Progenitor cell of endocrine pancreas (in vitro differentiated cells): ENCODE measurements at regions not wholly inside any gene's neighbourhood (a gene's known extent, or its start where the extent isn't known, plus 50 kb on each side); places are given as distances from the start of the nearest gene placed in this dataset.

Source experiments
- DNase-seq: peaks from one replicate; pipeline ENCODE4 v3.0.0; 2021; ENCODE audit warnings: low spot score; ENCODE audit not compliant: unreplicated experiment
- H3K27ac Mint-ChIP-seq: 2 replicates; pipeline ENCODE4 v1.8.0; 2021; ENCODE audit warnings: mild to moderate bottlenecking, moderate library complexity, mixed read lengths
- H3K27me3 Mint-ChIP-seq: 2 replicates; pipeline ENCODE4 v1.8.0; 2021; ENCODE audit warnings: mixed read lengths
- H3K36me3 Mint-ChIP-seq: 2 replicates; pipeline ENCODE4 v1.8.0; 2022; ENCODE audit warnings: mixed read lengths; ENCODE audit not compliant: insufficient read depth
- H3K4me1 Mint-ChIP-seq: 2 replicates; pipeline ENCODE4 v1.8.0; 2021; ENCODE audit warnings: low read depth, mixed read lengths
- H3K4me3 Mint-ChIP-seq: 2 replicates; pipeline ENCODE4 v1.8.0; 2021; ENCODE audit warnings: low read depth, mild to moderate bottlenecking, moderate library complexity, mixed read lengths
- H3K9me3 Mint-ChIP-seq: 2 replicates; pipeline ENCODE4 v1.8.0; 2021; ENCODE audit warnings: low read depth, mixed read lengths
- TF ChIP-seq, protein P1 (sequence below): fragments of 200-600 bp; sonication (generic); IDR thresholded peaks from one replicate; pipeline ENCODE4 v1.5.0; 2021; ENCODE audit warnings: antibody characterized with exemption, mild to moderate bottlenecking; ENCODE audit not compliant: unreplicated experiment

DNA sequence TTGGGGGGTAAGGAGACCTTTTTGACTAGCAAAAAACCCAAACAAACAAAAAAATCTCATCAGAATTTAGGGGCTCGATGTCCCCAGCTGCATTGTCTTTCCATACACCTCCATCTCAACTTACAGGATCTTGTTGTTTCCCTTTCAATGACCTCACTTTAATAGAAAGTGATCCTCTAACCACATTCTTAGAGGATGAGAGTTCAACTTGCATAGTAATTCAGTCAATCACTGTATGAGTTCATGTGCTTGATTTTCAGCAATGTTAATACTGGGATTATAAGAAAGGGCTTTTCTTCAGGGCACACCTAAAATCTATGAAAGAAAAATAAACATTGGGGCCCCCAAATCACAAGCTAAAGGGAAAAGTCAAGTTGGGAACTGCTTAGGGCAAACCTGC is 1512.0 kb downstream of the SLITRK1 start:
- Mint-ChIP-seq H3K27me3 (no peaks in the 10 kb centered on the region), H3K4me1 (no peaks in the 10 kb centered on the region)

DNA sequence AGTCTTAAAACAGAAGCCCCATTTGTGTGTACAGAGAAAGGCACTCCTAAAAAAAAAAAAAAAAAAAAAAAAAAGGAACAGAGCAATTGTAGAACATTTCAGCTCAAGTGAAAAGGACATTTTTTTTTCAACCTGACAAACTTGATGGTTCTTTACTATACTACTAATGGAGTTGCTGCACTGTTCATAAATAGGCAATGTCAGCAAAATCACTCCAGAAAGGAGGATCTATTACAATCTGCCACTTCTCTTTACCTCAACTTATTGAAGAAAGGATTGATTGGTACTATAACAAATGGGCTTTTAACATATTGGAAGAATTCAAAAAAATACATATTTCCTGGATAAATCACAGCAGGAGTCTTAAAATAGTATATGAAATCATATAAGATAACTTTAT is 1517.7 kb downstream of the SLITRK1 start:
- Mint-ChIP-seq H3K4me1 (peaks cover 2% of the 10 kb centered on the region), H3K27ac (no peak overlapping the region), H3K27me3 (no peaks in the 10 kb centered on the region), H3K4me3 (no peak overlapping the region), H3K9me3 (peaks cover 3% of the 10 kb centered on the region), H3K36me3 (no peaks in the 10 kb centered on the region)
- no peak for DNase-seq
- TF ChIP-seq, protein P1, sequence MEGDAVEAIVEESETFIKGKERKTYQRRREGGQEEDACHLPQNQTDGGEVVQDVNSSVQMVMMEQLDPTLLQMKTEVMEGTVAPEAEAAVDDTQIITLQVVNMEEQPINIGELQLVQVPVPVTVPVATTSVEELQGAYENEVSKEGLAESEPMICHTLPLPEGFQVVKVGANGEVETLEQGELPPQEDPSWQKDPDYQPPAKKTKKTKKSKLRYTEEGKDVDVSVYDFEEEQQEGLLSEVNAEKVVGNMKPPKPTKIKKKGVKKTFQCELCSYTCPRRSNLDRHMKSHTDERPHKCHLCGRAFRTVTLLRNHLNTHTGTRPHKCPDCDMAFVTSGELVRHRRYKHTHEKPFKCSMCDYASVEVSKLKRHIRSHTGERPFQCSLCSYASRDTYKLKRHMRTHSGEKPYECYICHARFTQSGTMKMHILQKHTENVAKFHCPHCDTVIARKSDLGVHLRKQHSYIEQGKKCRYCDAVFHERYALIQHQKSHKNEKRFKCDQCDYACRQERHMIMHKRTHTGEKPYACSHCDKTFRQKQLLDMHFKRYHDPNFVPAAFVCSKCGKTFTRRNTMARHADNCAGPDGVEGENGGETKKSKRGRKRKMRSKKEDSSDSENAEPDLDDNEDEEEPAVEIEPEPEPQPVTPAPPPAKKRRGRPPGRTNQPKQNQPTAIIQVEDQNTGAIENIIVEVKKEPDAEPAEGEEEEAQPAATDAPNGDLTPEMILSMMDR, result no peak

More for the DNA sequence above, 1512.0 kb downstream of the SLITRK1 start:
- Mint-ChIP-seq H3K27ac (no peak overlapping the region), H3K36me3 (no peaks in the 10 kb centered on the region), H3K9me3 (no peaks in the 10 kb centered on the region), H3K4me3 (no peak overlapping the region)
- TF ChIP-seq, protein P1, result no peak
- no peak for DNase-seq

DNA sequence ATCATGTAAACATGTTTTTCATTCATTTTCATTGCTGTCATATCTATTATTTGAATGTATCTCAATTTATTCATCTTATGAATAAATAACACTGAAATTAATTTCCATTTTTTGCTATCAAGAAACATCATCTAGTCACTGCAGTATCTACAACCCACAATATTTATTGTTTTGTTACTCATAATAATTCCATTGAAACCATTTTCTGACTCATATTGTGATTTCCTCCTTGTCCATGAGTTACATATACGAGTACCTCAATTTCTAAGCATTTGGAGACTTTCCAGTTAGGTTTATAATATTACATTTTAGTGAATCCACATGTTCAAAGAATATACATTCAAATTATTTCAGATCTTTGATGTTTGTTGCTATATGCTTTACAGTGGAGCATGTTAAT is 1524.0 kb downstream of the SLITRK1 start:
- H3K27me3 Mint-ChIP-seq, result no peaks in the 10 kb centered on the region
- H3K36me3 Mint-ChIP-seq, result no peaks in the 10 kb centered on the region
- no peaks in the 10 kb centered on the region for H3K4me1 Mint-ChIP-seq
- H3K27ac Mint-ChIP-seq, result no peak overlapping the region
- peaks cover 5% of the 10 kb centered on the region for H3K9me3 Mint-ChIP-seq
- DNase-seq, result no peak
- TF ChIP-seq, protein P1, result no peak
- no peak overlapping the region for H3K4me3 Mint-ChIP-seq

DNA sequence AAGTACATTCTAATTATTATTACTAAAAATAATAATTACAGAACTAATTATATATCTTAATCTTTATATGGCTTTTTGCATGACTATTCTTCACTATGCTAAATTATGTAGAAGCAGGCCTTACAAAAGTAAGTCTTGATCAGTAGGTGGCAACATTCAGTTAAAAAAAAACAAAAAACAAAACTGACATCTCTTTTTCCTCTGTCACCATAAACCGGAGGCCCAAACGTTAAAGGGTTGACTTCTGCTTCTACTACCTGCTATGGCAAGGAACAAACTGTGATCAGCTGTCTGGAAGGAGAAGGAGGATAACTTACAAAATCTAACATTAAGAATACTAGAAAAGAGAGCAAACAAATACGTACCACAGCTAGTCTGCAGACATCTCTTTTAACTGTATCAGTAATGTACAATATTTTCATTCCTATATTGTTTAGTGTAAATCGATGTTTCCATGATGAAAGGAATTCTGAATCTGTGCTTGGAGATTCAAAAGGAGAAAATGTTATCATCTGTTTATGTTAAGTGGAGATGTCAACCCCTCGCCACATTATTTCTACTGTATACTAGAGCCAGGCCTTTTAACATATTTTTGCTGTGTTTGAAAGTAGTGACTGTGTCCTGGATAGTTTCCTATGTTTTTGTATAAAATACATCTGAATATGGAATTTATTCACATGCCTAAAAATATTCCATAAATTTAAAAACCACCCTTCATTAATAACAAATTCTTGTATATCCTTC is 1525.4 kb downstream of the SLITRK1 start:
- no peak for DNase-seq
- H3K27ac Mint-ChIP-seq, result no peak overlapping the region

DNA sequence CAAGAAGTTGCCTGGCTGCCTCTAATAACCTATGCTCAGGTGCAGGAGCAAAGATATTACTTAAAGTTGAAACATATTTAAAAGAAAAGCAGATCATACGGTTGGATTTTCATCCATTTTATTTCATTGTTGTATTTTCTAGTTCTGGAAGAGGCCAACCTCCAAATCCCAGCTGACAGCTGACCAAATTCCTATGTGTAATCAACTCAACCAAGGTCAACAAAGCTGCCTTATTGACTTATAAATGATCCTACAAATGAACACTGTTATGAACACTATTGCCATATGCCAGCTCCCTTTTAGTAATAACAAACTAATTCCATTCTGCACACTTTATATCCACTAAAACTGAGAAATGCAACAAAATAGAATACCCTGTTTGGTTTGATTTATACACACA is 1537.4 kb downstream of the SLITRK1 start:
- TF ChIP-seq, protein P1, result no peak
- Mint-ChIP-seq H3K4me3 (no peak overlapping the region), H3K4me1 (peaks cover 6% of the 10 kb centered on the region), H3K36me3 (no peaks in the 10 kb centered on the region), H3K27ac (no peak overlapping the region), H3K9me3 (no peaks in the 10 kb centered on the region), H3K27me3 (no peaks in the 10 kb centered on the region)
- no peak for DNase-seq

More for the DNA sequence above, 1525.4 kb downstream of the SLITRK1 start:
- Mint-ChIP-seq H3K4me3 (no peak overlapping the region), H3K36me3 (no peaks in the 10 kb centered on the region), H3K4me1 (no peaks in the 10 kb centered on the region), H3K9me3 (peaks cover 5% of the 10 kb centered on the region), H3K27me3 (no peaks in the 10 kb centered on the region)
- TF ChIP-seq, protein P1, result no peak
